Testis (tissue), 2 donors: ENCODE measurements at regions not wholly inside any gene's neighbourhood (a gene's known extent, or its start where the extent isn't known, plus 50 kb on each side); places are given as distances from the start of the nearest gene placed in this dataset.

Experiments
- DNase-seq: peaks from one replicate; pipeline ENCODE4 v3.0.0-alpha.2; 2019
- H3K27ac ChIP-seq, 2 donors: fragments of 200-600 bp; sonication (generic); one replicate each; pipeline ENCODE4 v1.5.1; 2019
- H3K27me3 ChIP-seq: fragments of 200-600 bp; sonication (generic); one replicate; pipeline ENCODE4 v1.5.1; 2019
- H3K36me3 ChIP-seq: fragments of 200-600 bp; sonication (generic); one replicate; pipeline ENCODE4 v1.5.1; 2017; ENCODE audit warnings: low read depth; ENCODE audit errors: missing control alignments
- H3K4me1 ChIP-seq: fragments of 200-600 bp; sonication (generic); one replicate; pipeline ENCODE4 v1.5.1; 2019
- H3K4me3 ChIP-seq, 2 donors: fragments of 200-600 bp; sonication (generic); one replicate each; pipeline ENCODE4 v1.5.1; 2017 to 2019
- H3K9me3 ChIP-seq: fragments of 200-600 bp; sonication (generic); one replicate; pipeline ENCODE4 v1.5.1; 2017
- POLR2A ChIP-seq: fragments of 450-650 bp; IDR thresholded peaks from one replicate; pipeline ENCODE4 v1.6.1; 2017; ENCODE audit warnings: antibody characterized with exemption, mild to moderate bottlenecking, moderate library complexity
- WGBS, 2 donors: methylation state at CpG; one replicate each; pipeline ENCODE4 v1.1.5; 2018; 5-methylcytosine and 5-hydroxymethylcytosine counted together
- intact Hi-C: fragments of 100-400 bp; cut with DNase I; formaldehyde crosslinking; loops from one replicate; pipeline ENCODE4 v1.15.1; 2023; ENCODE audit warnings: low total_unique reads
- TF ChIP-seq, protein P1 (sequence below), 3 experiments: fragments of 450-650 bp in 2 of 3; fragments of 200-600 bp in 1 of 3; sonication (generic) in 1 of 3; IDR thresholded peaks; one replicate each; pipeline ENCODE4 v1.5.1; 2016 to 2019; ENCODE audit warnings: antibody characterized with exemption in 3 of 3, mild to moderate bottlenecking in 2 of 3, moderate library complexity in 1 of 3

DNA sequence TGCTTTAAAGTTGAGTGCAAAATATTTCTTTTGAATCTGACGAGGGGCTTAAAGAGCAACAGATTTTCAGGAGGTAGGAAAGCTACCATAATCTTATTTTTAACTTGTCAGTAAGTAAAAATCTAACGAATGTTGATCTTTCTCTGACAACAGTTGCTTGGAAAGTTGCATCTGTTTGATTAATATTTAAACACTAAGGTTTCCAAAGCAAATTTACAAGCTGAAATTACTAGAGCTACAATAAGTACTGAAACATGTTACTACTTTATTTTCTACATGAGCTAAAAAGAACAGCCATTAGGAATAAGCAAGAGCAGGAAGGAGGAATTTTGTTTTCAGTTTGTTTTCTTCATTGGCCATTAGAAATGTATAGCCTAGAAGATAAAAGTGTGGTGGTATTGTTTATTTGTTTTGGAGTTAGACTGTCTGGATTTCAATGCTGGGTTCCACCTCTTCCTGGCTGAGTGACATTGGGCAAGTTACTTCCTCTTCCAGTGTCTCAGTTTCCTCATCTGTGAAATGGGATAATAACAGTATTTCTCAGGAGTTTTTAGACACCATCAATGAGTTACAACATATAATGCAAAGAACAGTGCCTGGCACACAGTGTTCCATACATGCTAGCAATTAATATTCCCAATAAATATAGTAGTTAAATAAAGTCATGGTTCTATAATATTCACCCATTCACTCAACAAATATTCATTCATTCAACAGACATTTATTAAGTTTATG lies 87.9 kb upstream of the FLRT2 start:
- WGBS, 2 donors, result 79 to 82% methylated on average over 2 of the region's 2 CpGs
- no peak overlapping the region for H3K4me3 ChIP-seq
- TF ChIP-seq, protein P1, sequence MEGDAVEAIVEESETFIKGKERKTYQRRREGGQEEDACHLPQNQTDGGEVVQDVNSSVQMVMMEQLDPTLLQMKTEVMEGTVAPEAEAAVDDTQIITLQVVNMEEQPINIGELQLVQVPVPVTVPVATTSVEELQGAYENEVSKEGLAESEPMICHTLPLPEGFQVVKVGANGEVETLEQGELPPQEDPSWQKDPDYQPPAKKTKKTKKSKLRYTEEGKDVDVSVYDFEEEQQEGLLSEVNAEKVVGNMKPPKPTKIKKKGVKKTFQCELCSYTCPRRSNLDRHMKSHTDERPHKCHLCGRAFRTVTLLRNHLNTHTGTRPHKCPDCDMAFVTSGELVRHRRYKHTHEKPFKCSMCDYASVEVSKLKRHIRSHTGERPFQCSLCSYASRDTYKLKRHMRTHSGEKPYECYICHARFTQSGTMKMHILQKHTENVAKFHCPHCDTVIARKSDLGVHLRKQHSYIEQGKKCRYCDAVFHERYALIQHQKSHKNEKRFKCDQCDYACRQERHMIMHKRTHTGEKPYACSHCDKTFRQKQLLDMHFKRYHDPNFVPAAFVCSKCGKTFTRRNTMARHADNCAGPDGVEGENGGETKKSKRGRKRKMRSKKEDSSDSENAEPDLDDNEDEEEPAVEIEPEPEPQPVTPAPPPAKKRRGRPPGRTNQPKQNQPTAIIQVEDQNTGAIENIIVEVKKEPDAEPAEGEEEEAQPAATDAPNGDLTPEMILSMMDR (IDR thresholded peaks at IDR 0.05), result no peak
- no peak for TF ChIP-seq POLR2A

DNA sequence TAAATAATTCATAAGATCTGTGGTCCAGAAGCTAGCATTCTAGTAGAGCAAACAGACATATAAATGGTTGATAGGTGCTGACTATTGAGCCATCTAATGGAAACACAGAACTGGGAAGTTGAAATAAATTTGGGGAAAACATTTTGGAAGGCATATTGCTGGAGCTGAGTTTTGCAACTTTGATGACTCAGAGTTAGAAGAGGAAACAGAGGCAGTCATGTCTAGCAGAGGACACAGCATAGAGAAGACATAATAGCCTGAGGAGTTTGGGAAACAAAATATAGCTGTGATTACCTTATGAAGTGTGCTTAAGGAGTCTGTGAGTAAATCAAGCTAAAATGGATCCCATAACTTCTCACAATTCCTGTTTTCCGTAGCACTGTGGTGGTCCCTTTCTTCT lies 86.9 kb upstream of the FLRT2 start:
- Histone ChIP-seq H3K36me3 (no peaks in the 10 kb centered on the region), H3K4me1 (peaks cover 5% of the 10 kb centered on the region), H3K9me3 (no peaks in the 10 kb centered on the region), H3K4me3 (no peak overlapping the region), H3K27me3 (no peaks in the 10 kb centered on the region), H3K27ac (no peak overlapping the region)
- intact Hi-C loops, result no loop called here
- TF ChIP-seq POLR2A, result no peak
- TF ChIP-seq, protein P1 (IDR thresholded peaks at IDR 0.05), result no peak
- WGBS, 2 donors, result 96 to 100% methylated on average over 1 of the region's 1 CpG
- no peak for DNase-seq

More for the DNA sequence above, 87.9 kb upstream of the FLRT2 start:
- Histone ChIP-seq H3K4me1 (no peaks in the 10 kb centered on the region), H3K27me3 (no peaks in the 10 kb centered on the region), H3K27ac (no peak overlapping the region), H3K36me3 (no peaks in the 10 kb centered on the region), H3K9me3 (no peaks in the 10 kb centered on the region)
- intact Hi-C loops, result no loop called here
- DNase-seq, result no peak

DNA sequence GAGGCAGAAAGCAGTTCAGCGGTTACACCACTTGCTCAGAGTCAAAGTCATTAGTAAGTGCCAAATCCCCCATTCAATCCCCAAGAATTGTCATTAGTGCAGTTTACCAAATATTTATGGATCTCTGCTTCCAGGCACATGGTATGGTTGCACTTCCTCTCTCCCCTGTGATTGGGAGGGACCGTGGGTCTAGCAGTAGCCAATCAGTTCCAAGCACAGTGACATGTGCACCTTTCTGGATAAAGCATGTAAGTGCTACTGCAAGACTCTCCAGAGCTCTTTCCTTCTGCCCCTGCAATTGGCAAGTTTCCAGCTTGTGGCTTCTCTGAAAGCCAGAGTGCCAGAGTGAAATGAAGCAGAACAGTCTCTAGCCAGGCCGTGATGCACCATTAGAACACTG lies 85.3 kb upstream of the FLRT2 start:
- Histone ChIP-seq H3K4me1 (peaks cover 5% of the 10 kb centered on the region), H3K27ac (no peak overlapping the region), H3K36me3 (no peaks in the 10 kb centered on the region), H3K9me3 (no peaks in the 10 kb centered on the region), H3K4me3 (no peak overlapping the region), H3K27me3 (no peaks in the 10 kb centered on the region)
- DNase-seq, result no peak
- no peak for TF ChIP-seq POLR2A
- TF ChIP-seq, protein P1 (IDR thresholded peaks at IDR 0.05), result no peak
- intact Hi-C loops, result no loop called here
- WGBS, 2 donors, result 72 to 81% methylated on average over 3 of the region's 3 CpGs

DNA sequence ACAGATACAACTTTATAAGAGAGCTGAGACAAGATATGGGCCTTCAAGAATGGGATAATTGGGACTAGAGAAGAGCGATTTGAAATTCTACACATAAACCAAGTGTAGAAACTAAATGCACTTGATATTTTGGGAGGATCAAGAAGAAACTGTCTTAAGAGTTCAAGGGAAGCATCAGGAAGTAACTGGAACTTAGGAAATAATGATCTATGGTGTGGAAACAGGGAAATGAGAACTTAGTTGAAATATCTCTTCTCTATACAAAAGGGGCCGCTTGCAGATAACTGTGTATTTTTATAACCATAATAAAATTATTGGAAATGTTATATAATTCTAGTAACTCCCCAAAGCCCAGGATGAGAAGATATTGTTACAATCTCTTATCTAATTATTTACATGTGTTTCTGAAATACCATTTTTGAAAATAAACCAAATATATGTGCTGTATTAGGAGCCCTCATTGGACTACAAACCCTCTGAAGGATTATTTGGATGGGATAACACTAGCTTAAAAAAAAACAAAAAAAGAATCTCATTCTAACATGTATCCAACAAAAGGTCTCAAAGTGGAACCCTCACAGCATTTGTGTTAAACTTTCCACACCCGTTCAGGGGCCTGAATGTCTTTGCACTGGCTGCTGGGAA lies 84.7 kb upstream of the FLRT2 start:
- H3K4me3 ChIP-seq, result no peak overlapping the region
- H3K9me3 ChIP-seq, result no peaks in the 10 kb centered on the region
- H3K36me3 ChIP-seq, result no peaks in the 10 kb centered on the region
- H3K27ac ChIP-seq, result no peak overlapping the region
- TF ChIP-seq POLR2A, result no peak
- TF ChIP-seq, protein P1 (IDR thresholded peaks at IDR 0.05), result no peak
- intact Hi-C loops, result no loop called here
- H3K4me1 ChIP-seq, result peaks cover 5% of the 10 kb centered on the region
- H3K27me3 ChIP-seq, result no peaks in the 10 kb centered on the region
- WGBS, 2 donors, result 79 to 87% methylated on average over 3 of the region's 3 CpGs
- no peak for DNase-seq
